ENCODE measurements at regions not wholly inside any gene's neighbourhood (a gene's known extent, or its start where the extent isn't known, plus 50 kb on each side); places are given as distances from the start of the nearest gene placed in this dataset.

- DNase-seq: no peak
These were observed 57.4 kb upstream of the LAPTM4A start for GRCh38 chr2:20108655-20109396.

- no peak for DNase-seq
These were observed 56.3 kb upstream of the LAPTM4A start for GRCh38 chr2:20107776-20108175.

GRCh38 chr2:20107352-20107751 lies 55.9 kb upstream of the LAPTM4A start:
- DNase-seq: no peak

- DNase-seq: peak; percentile 32
These were observed 55.3 kb upstream of the LAPTM4A start for GRCh38 chr2:20106746-20107145.

- DNase-seq: peak; percentile 39
These were observed 53.6 kb upstream of the LAPTM4A start for GRCh38 chr2:20104900-20105545.

GRCh38 chr2:20103530-20103929 lies 52.1 kb upstream of the LAPTM4A start:
- no peak for DNase-seq

All from DMS153 (cell line).